LNCAP (cell line): ENCODE measurements at regions not wholly inside any gene's neighbourhood (a gene's known extent, or its start where the extent isn't known, plus 50 kb on each side); places are given as distances from the start of the nearest gene placed in this dataset.

Experiments
- CTCF ChIP-seq: fragments of 450-650 bp; IDR thresholded peaks from 2 replicates; pipeline ENCODE4 v1.5.1; 2017; ENCODE audit warnings: mild to moderate bottlenecking

- TF ChIP-seq CTCF, result no peak
Observed at GRCh38 chr2:38492042-38492615, 110.6 kb downstream of the HNRNPLL start.

- TF ChIP-seq CTCF, result no peak
Observed at GRCh38 chr2:38491436-38491835, 111.3 kb downstream of the HNRNPLL start.

- no peak for TF ChIP-seq CTCF
Observed at GRCh38 chr2:38489846-38490245, 112.8 kb upstream of the ATL2 start.

GRCh38 chr2:38487852-38488251 lies 110.8 kb upstream of the ATL2 start:
- no peak for TF ChIP-seq CTCF

- no peak for TF ChIP-seq CTCF
Observed at GRCh38 chr2:38486213-38487026, 109.3 kb upstream of the ATL2 start.

- TF ChIP-seq CTCF, result no peak
Observed at GRCh38 chr2:38485734-38486133, 108.7 kb upstream of the ATL2 start.

GRCh38 chr2:38484957-38485356 lies 107.9 kb upstream of the ATL2 start:
- no peak for TF ChIP-seq CTCF
